HG02623 (cell line): ENCODE measurements at regions not wholly inside any gene's neighbourhood (a gene's known extent, or its start where the extent isn't known, plus 50 kb on each side); places are given as distances from the start of the nearest gene placed in this dataset.
A peak's percentile ranks its signal among the peaks of the same experiment; 100 is the strongest.
"Not testable (repeated sequence)": the region's sequence is repeated elsewhere in the genome, so short reads cannot be mapped to it uniquely, and the experiment has no call there.

Experiments
- ATAC-seq: cut with Tn5 transposase; IDR thresholded peaks from one replicate; pipeline ENCODE4 v1.9.1; 2021; ENCODE audit warnings: moderate library complexity; ENCODE audit not compliant: unreplicated experiment

DNA sequence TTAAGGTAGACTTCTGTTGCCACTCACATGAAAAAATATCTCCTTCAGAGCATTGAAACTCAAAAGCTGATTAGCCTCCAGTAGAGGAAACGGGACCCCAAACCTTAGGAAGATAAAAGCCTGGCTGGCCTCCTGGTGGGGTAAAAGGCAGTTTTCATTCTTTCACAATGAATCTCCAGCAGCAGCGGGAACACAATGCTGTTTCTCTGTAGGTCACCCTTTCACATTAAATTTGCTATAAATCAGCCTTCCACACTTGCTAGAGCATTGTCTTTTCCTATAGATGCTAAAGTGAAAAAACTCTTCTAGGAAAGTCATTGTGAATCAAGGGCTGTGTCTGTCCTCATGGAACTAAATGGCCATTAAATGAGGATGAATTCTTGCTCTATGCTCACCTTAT is 207.3 kb upstream of the MAGEB2 start:
- ATAC-seq, result no peak

DNA sequence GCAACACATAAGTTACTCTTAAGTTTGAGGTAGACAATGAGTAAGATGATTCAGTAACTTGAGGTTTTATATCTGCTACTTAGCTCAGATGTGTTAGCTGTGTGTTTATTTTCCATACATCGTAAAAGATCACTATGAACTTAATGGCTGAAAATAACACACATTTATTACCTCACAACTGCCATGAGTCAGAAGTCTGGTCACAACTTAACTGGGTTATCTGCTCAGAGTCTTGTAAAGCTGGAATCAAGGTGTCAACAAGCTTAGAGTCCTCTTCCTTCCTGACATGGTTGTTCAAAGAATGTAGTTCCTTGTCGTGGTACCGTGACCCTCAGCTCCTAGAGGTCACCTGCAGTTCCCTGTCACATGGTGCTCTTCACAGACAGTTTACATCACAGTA is 204.9 kb upstream of the MAGEB2 start:
- ATAC-seq, result no peak

DNA sequence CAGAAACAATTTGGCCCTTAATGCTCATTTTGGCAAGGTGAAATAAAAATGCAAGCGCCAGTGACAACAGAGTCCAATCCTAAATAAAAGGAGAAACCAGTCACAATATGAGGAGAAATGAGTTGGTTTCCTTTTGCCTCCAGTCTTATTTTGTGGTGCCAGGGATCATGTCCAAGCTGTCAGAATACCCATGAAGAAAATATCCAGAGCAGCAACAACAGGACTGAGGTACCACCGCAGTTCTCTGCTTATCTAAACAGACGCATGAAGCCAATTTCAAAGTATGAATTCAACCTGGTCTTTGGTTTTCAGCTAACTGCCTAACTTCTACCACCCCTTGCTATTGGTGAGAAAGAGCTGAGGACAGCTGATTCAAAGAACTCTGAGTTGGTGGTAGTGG is 199.9 kb upstream of the MAGEB2 start:
- ATAC-seq, result no peak

DNA sequence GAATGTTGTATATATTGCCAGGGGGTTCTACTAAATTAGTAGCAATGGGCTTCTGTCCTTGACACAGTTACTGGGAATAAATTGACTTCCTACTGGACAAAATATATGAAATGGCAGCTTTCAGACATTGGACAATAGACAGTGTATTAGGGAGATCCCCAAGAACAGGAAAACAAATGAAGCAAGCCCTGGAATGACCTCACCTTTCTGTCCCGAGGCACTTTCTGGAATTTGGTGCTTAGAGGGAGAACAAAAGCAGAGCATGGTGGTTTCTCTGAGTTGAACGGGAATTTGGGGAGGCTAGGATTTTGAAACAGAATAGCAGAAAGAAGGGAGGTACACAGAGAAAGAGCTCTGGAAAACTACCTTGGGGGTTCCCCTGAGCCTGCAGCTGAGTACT is 187.7 kb upstream of the MAGEB2 start:
- no peak for ATAC-seq

DNA sequence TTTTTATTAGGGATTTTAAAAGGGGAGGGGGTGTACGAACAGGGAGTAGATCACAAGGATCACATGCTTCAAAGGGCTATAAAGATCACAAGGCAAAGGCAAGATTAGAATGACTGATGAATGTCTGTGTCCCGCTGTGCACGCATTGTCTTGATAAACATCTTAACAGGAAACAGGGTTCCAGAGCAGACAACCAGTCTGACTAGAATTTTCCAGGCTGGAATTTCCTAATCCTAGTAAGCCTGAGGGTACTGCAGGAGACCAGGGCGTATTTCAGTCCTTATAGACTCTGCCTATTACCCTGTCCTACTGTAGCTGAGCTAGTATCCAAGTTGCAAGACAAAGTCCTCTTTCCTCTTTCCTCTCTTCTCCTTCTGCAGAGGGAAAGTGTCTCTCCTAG is 179.0 kb upstream of the MAGEB2 start:
- ATAC-seq, result not testable (repeated sequence)

DNA sequence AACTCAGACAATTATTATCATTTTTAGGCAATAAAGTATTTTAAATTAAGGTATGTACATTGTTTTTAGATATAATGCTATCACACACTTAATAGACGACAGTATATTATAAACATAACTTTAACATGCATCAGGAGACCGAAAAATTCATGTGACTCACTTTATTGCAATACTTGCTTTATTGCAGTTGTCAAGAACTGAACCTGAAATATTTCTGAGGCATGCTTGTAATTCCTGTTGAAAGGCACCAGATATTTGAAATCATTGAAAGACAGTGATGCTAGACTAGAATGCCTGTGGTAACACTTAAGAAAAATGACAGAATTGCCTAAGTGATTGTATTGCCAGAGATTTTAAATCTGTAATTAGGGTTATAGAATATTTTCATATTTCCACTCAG is 175.6 kb upstream of the MAGEB2 start:
- ATAC-seq, result no peak

DNA sequence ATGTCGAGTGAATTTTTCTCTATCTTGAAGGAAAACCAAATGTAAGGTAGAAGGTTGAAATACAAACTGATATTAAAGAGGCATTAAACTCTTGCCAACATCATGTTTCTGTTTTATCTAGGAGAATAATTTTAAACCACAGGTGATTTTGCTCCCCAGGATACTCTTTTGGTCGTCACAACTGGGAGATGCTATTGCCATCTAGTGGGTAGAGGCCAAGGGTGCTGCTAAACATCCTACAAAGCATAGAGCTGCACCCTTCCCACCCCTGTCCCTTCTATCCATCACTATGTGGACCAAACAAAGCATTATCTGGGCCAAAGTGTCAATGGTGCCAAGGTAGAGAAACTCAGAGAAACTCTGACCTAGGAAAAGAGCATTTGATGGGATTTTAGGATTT is 154.6 kb upstream of the MAGEB2 start:
- ATAC-seq, result no peak

DNA sequence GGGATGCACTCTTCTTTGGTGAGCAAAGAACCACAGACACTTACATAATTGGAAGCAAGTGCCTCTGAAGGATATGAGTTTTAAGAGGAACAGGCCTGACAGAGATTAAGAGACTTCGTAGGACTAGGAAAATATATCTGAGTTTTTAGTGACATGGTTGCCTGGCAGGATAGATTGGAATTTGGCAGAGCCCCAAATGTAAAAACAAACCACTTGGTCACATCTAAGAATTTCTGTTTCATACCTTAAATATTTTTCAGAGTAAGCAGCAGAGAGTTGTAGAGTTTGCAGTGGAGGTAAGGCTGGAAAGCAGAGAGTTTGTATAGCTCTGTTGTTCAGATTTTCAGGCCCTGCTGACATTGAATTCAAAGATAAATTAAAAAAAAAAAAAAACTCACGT is 150.1 kb upstream of the MAGEB2 start:
- no peak for ATAC-seq

DNA sequence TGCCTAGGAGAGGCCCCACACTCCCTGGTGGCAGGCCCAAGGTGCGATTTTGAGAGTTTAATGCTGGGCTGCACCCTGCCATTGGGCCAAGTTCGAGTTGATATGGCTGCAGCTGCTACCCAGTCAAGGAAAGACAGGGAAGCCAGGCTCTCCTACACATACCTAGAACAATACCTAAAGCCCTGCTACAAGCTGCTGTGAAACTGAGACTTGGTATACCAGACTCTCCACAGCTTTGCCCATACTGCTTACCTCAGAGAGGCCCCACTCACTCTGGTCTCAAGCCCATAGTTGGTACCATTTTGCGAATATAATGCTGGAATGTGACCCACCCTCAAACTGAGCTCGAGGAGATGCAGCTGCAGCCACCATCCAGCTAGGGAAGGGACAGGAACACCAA is 147.7 kb upstream of the MAGEB2 start:
- ATAC-seq, result no peak

DNA sequence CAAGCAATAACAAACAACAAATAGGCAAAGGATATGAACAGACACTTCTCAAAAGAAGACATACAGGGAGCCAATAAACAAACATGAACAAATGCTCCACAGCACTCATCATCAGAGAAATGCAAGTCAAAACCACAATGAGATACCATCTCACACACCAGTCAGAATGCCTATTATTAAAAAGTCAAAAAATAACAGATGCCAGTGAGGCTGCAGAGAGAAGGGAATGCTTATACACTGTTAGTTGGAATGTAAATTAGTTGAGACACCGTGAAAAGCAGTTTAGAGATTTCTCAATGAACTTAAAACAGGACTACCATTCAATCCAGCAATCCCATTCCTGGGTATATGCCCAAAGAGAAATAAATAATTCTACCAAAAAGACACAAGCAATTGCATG is 129.8 kb upstream of the MAGEB2 start:
- no peak for ATAC-seq

DNA sequence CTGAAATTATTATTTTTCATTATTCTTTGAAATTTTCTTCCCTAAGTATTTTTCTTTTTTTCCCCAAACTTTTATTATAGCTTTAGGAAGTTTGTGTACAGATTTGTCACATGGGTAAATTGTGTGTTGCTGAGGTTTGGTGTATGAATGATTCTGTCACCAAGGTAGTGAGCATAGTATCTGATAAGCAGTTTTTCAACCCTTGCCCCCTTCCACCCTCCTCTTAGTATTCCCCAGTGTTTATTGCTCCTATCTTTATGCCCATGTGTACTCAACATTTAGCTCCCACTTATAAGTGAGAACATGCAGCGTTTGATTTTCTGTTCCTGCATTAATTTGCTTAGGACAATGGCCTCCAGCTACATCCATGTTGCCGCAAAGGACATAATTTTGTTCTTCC is 103.9 kb upstream of the MAGEB2 start:
- ATAC-seq, result no peak

DNA sequence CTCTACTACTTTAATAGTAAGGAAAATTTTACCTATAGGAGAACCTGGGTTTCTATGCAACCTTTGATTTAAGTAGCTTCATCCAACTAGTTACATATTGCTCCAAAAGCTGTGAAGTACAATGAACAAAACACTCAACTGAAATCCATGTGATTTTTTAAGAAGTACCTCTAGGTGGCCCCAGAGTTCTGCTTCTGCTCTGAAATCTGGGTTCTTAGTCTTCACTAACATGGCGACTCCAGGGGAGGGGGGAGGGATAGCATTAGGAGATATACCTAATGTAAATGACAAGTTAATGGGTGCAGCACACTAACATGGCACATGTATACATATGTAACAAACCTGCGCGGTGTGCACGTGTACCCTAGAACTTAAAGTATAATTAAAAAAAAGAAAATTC is 73.4 kb upstream of the MAGEB2 start:
- peak; percentile 70 for ATAC-seq

DNA sequence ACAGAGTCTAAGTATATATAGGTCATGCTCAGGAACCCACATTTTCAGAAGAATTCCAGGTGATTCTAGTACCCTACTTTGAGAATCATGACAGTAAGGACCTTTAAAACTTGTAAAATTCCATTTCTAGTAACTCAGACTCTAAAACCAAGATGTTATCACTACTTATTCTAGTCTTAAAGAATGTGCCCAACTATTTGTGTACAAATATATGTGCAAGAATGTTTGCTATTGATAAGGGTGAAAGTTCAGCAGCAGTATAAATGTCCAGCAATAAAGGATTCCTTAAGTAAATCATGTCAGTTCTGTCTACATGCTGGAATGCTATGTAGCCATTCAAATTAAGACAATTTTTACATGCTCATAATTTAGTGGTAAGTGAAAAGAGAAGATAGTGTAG is 71.1 kb upstream of the MAGEB2 start:
- no peak for ATAC-seq

DNA sequence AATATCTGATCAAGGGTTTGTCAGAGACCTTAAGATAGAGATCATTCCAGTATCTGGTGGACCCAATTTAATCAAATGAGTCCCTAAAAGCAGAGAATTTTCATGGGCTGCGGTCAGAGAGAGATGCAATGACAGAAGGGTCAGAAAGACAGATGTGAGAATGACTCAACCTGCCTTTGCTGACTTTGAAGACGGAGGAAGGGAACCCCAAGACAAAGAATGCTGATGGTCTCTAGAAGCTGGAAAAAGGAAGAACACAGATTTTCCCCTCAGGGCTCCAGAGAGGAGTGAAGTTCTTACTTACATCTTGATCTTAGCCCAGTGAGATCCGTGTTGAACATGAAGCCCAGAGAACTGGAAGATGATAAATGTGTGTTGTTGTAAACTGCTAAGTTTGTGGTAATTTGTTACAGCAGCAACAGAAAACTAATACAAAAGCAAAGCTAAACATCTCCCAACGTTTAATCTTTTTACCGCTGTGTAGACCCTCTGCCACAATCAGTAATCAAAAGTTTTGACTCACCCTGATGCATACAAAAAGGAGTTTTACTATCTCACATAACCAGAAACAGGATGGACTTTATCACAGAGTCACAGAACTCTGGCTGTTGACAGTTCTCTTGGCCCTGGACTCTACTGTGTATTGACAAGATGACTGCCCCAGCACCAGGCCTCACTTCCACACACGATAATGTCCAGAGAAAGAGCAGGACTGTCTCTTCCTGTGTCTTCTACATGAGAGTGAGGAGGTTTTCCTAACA is 70.2 kb upstream of the MAGEB2 start:
- ATAC-seq, result no peak

DNA sequence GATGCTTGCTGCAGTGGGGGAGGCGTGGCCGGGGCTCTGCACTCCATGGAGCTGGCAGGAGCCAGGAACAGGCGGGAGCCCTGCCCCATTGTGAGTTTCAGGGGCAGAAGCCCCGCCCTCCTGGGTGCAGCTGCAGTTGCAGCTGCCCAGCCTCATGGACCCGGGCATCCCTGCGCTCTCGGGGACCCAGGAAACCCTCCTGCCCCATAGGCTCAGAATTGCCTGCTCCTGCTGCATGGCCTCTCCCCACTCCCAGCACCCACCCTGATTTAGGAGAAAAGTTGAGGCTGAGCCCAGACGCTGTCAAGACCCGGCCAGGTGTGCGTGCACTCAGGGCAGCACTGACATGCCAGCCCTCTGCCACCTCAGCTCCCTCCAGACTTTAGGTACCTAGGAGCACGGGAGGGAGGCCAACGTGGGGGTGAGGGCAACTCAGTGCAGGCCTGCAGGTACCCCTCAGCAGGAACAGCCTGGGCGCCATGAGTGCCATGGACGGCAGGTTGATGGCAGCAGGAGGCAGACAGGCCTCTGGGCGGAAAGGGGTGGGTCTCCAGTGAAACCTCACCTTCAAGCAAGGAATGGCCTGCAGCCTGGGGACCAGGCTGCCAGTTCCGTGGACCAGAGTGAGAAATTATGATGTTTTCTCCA is 67.2 kb upstream of the MAGEB2 start:
- ATAC-seq, result no peak

DNA sequence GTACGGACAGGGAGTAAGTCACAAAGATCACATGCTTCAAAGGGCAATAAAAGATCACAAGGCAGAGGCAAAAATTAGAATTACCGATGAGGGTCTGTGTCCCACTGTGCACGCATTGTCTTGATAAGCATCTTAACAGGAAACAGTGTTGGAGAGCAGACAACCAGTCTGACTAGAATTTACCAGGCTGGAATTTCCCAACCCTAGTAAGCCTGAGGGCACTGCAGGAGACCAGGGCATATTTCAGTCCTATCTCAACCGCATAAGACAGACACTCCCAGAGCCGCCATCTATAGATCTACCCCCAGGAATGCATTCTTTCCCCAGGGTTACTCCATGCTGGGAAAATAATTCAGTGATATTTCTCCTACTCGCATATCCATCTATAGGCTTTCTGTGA is 66.2 kb upstream of the MAGEB2 start:
- ATAC-seq, result not testable (repeated sequence)

DNA sequence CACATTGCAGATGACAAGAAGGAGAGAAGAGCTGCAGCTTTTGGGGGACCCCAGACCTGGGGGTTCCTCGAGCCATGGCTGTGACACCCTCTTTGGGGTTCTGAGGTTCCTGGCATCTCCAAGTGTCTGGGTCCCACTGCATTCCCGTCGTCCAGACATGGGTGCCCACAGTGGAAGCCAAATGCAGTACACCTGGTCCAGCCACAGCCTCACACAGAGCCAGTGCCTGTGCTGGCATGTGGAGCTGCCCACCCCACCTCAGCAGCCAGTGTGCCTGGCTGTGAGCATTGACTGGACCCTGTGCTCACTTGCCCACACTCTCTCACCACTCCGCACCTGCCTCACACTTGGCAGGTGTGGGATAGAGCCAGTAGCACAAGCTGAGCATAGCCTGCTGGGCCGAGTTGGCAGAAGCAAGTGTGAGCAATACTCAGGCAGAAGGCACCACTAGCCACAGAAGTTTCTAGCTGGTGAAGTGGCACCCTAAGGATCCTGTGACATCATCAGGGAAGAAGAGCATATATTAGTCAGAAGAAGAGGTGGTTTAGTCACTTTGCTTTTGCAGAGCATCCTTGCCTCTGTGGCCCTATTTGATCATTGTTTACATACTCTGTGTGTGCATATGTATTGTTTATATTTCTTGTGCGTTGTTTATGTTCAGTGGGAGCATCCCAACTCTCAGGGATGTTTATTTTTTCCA is 65.0 kb upstream of the MAGEB2 start:
- ATAC-seq, result no peak

DNA sequence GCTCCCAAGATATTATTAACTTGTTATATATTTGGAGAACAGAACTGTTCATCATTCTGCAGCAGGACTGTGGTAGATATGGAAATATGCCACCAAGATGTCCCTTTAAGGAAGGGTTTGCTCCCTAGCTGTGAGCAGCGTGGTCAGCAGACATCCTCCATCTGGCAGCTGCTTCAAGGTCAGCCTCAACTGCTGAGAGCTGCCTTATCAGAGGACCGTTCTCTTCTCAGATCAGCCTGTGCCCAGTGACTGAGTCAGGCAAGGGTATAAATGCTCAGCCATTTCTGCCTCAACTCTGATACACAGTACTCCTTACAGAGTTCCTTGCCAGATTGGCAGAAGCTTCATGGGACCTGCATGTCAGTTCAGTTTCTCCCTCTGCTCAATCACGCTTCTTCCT is 63.4 kb upstream of the MAGEB2 start:
- no peak for ATAC-seq

DNA sequence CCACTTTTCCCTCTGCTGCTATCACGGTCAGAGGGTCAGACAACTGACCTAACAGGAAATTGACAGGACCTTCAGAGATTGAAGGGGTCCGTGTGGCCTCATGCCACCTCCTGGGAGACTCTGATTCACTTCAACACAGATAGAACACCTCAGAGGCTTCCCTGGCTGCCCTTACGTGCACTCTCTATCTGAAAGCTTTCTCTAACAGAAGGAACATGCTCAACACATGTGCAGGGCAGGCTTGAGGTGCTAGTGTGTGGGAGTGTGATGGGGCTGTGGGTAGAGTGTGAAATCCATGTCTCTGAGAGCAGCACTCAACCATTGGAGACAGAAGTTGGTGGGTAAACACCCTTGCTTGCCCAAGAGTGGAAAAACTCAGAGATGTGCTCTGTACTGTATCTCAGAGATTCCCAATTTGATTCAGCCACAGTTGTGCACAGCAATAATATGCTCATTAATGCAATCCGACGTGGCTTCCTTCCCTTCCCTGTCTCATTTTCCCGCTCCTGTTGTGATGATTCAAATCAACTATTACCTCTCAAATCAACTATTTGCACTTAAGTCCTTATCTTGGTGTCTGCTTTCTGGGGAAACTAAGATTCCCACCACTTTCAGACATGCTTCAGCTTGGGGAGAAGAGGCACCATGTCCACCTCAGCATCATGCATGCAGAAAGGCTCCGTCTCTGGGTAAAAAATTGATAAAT is 62.0 kb upstream of the MAGEB2 start:
- ATAC-seq, result no peak

DNA sequence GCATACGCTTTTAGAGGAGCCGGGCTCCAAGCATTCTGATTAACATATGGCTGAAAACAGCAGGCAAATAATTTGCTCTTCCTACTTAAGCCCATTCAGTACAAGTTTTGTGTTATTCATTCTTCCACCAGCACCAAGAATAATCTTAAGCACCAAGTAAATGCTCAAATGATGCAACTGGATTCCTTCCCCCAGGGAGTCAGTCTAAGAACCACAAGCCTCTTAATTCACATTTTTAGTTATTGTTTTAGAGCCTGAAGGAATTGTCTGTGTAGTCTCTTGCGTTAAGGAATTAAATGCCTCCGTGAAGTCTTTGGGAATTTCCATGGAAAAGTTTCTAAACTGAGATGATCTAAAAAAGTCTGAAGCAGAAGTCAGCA is 61.5 kb upstream of the MAGEB2 start:
- ATAC-seq, result no peak

DNA sequence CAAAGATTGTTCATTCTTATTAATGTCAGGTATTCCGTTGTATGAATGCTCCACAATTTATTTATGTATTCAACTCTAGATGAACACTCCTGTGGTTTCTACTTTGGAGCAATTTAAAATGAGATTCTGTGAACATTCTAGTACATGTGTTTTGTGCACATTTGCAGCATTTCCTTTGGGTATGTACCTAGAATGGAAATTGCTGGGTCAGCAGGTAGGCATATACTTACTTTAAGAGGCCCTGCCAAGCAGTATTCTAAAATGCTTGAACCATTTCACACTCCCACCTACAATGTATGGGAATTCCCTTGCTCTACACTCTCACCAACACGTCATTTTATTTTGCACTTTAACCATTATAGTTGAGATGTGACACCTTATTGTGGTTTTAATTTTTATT is 59.4 kb upstream of the MAGEB2 start:
- ATAC-seq, result no peak
